H1 (cell line): ENCODE measurements at regions not wholly inside any gene's neighbourhood (a gene's known extent, or its start where the extent isn't known, plus 50 kb on each side); places are given as distances from the start of the nearest gene placed in this dataset.

ENCODE experiments used
- CTCF ChIA-PET: fragments of 300-600 bp; sonication (Branson Sonifier 250); formaldehyde crosslinking; loops from one replicate; lab custom pipeline; 2021; ENCODE audit not compliant: partially characterized antibody; lab: Charles Lee
- POLR2A ChIA-PET: fragments of 300-600 bp; sonication (Branson Sonifier 250); formaldehyde crosslinking; loops from one replicate; lab custom pipeline; 2021; ENCODE audit warnings: inconsistent platforms; ENCODE audit not compliant: partially characterized antibody; lab: Charles Lee
- DNase-seq, 2 experiments: peaks; one replicate each; pipeline versions ENCODE4 v3.0.0 to v3.0.0-alpha.2; 2010 to 2022; ENCODE audit warnings: low spot score in 2 of 2, low read depth in 1 of 2, mixed read lengths in 1 of 2
- FAIRE-seq: peaks from 2 replicates; lab custom pipeline; 2011; peaks lifted over from hg19 to GRCh38; lab: Jason Lieb, UNC
- H2AFZ ChIP-seq: 2 replicates; pipeline ENCODE4 v1.8.1; 2012; ENCODE audit warnings: low read length, inconsistent platforms
- H2AK5ac ChIP-seq: 2 replicates; pipeline ENCODE4 v1.6.1; 2013; ENCODE audit warnings: low read depth, low read length
- H2BK120ac ChIP-seq: replicated peaks from 2 replicates; pipeline ENCODE3; 2013; ENCODE audit warnings: low read depth, low read length, inconsistent platforms
- H2BK12ac ChIP-seq: 2 replicates; pipeline ENCODE4 v1.6.1; 2013; ENCODE audit warnings: low read depth, low read length
- H2BK15ac ChIP-seq: 2 replicates; pipeline ENCODE4 v1.6.1; 2013; ENCODE audit warnings: low read length
- H2BK20ac ChIP-seq: 2 replicates; pipeline ENCODE4 v1.6.1; 2013; ENCODE audit warnings: low read length
- H2BK5ac ChIP-seq: 2 replicates; pipeline ENCODE4 v1.6.1; 2013; ENCODE audit warnings: low read depth, low read length
- H3K14ac ChIP-seq: 2 replicates; pipeline ENCODE4 v1.6.1; 2013; ENCODE audit warnings: inconsistent platforms; ENCODE audit not compliant: insufficient read length
- H3K18ac ChIP-seq: 2 replicates; pipeline ENCODE4 v1.6.1; 2013; ENCODE audit warnings: low read length; ENCODE audit errors: extremely low read depth
- H3K23ac ChIP-seq: 2 replicates; pipeline ENCODE4 v1.6.1; 2013; ENCODE audit warnings: inconsistent platforms; ENCODE audit not compliant: insufficient read length
- H3K23me2 ChIP-seq: 2 replicates; pipeline ENCODE4 v1.6.1; 2013; ENCODE audit warnings: low read depth, low read length
- H3K27ac ChIP-seq: 2 replicates; pipeline ENCODE4 v1.6.1; 2011; ENCODE audit warnings: low read depth, low read length, inconsistent platforms
- H3K27me3 ChIP-seq, 4 experiments: replicated peaks in 1 of 4; 1 replicate in 1 of 4; 2 replicates in 3 of 4; pipeline versions ENCODE4 v1.6.1 to v1.8.1; 2011 to 2013; ENCODE audit warnings: low read length in 3 of 4, mild to moderate bottlenecking in 3 of 4, inconsistent platforms in 2 of 4, mixed read lengths in 2 of 4, moderate library complexity in 1 of 4; ENCODE audit not compliant: control insufficient read depth in 3 of 4, insufficient read depth in 3 of 4; ENCODE audit errors: extremely low read depth in 1 of 4
- H3K36me3 ChIP-seq, 4 experiments: 2 replicates each; pipeline versions ENCODE4 v1.6.1 to v1.8.1; 2011 to 2013; ENCODE audit warnings: mild to moderate bottlenecking in 4 of 4, low read length in 3 of 4, moderate library complexity in 2 of 4, control low read depth in 1 of 4, inconsistent platforms in 1 of 4; ENCODE audit not compliant: insufficient read depth in 4 of 4, control insufficient read depth in 2 of 4
- H3K4ac ChIP-seq: replicated peaks from 2 replicates; pipeline ENCODE3; 2013; ENCODE audit warnings: low read length, low read depth, mixed read lengths, inconsistent platforms; ENCODE audit not compliant: insufficient read length
- H3K4me1 ChIP-seq, 4 experiments: replicated peaks in 1 of 4; 1 replicate in 1 of 4; 2 replicates in 3 of 4; pipeline versions ENCODE4 v1.6.1 to v1.8.1; 2011 to 2013; ENCODE audit warnings: low read length in 3 of 4, inconsistent platforms in 2 of 4, mixed read lengths in 1 of 4; ENCODE audit not compliant: insufficient read depth in 4 of 4, control insufficient read depth in 3 of 4
- H3K4me2 ChIP-seq, 2 experiments: 2 replicates each; pipeline versions ENCODE4 v1.6.1 to v1.8.1; 2011 to 2013; ENCODE audit warnings: low read depth in 2 of 2, low read length in 2 of 2, control low read depth in 1 of 2, inconsistent platforms in 1 of 2, mild to moderate bottlenecking in 1 of 2; ENCODE audit not compliant: insufficient read depth in 1 of 2
- H3K4me3 ChIP-seq, 4 experiments: fragments of 200-600, 300-600 bp in 1 of 4; sonication (generic), shearing (Covaris generic), sonication (Bioruptor Twin) in 1 of 4; 2 replicates each; pipeline versions ENCODE4 v1.5.1 to v1.8.1; 2011 to 2016; ENCODE audit warnings: low read length in 4 of 4, low read depth in 3 of 4, control low read depth in 2 of 4, inconsistent platforms in 2 of 4, mild to moderate bottlenecking in 2 of 4, mixed read lengths in 1 of 4, moderate library complexity in 1 of 4; ENCODE audit not compliant: insufficient read depth in 2 of 4; ENCODE audit errors: extremely low read depth in 1 of 4
- H3K56ac ChIP-seq: replicated peaks from 2 replicates; pipeline ENCODE3; 2013; ENCODE audit warnings: low read depth, mild to moderate bottlenecking, mixed read lengths, low read length, inconsistent platforms; ENCODE audit not compliant: insufficient read length
- H3K79me1 ChIP-seq: 2 replicates; pipeline ENCODE4 v1.6.1; 2013; ENCODE audit warnings: low read depth, low read length, control low read depth
- H3K79me2 ChIP-seq, 2 experiments: 2 replicates each; pipeline versions ENCODE4 v1.6.1 to v1.8.1; 2012 to 2013; ENCODE audit warnings: low read length in 2 of 2, mild to moderate bottlenecking in 2 of 2, inconsistent platforms in 1 of 2; ENCODE audit not compliant: insufficient read depth in 2 of 2, control insufficient read depth in 1 of 2
- H3K9ac ChIP-seq, 4 experiments: replicated peaks in 1 of 4; 1 replicate in 1 of 4; 2 replicates in 3 of 4; pipeline versions ENCODE4 v1.6.1 to v1.8.1; 2011 to 2013; ENCODE audit warnings: low read depth in 3 of 4, low read length in 3 of 4, control low read depth in 2 of 4, mild to moderate bottlenecking in 2 of 4, moderate library complexity in 2 of 4, inconsistent platforms in 1 of 4; ENCODE audit errors: extremely low read depth in 1 of 4
- H3K9me3 ChIP-seq, 2 experiments: 2 replicates each; pipeline versions ENCODE4 v1.6.1 to v1.8.1; 2012 to 2013; ENCODE audit warnings: mild to moderate bottlenecking in 2 of 2, moderate library complexity in 2 of 2, control low read depth in 1 of 2, inconsistent platforms in 1 of 2, low read depth in 1 of 2, low read length in 1 of 2, mixed read lengths in 1 of 2; ENCODE audit not compliant: insufficient read depth in 2 of 2
- H4K20me1 ChIP-seq, 2 experiments: replicated peaks in 1 of 2; 2 replicates each; pipeline versions ENCODE3 to v1.8.1; 2011 to 2013; ENCODE audit warnings: inconsistent platforms in 2 of 2, low read length in 2 of 2, mild to moderate bottlenecking in 1 of 2; ENCODE audit not compliant: insufficient read depth in 2 of 2, control insufficient read depth in 1 of 2
- H4K5ac ChIP-seq: 2 replicates; pipeline ENCODE4 v1.6.1; 2013; ENCODE audit warnings: low read length, low read depth, mixed read lengths, inconsistent platforms; ENCODE audit not compliant: insufficient read length
- H4K8ac ChIP-seq: 2 replicates; pipeline ENCODE4 v1.8.0; 2013; ENCODE audit warnings: mild to moderate bottlenecking, moderate library complexity, low read length, inconsistent platforms; ENCODE audit not compliant: insufficient read depth; ENCODE audit errors: extremely low read depth
- H4K91ac ChIP-seq: replicated peaks from 2 replicates; pipeline ENCODE3; 2013; ENCODE audit warnings: low read length, mixed read lengths, inconsistent platforms; ENCODE audit not compliant: insufficient read length
- CHD2 ChIP-seq: IDR thresholded peaks from 2 replicates; pipeline ENCODE4 v1.6.1; 2012; ENCODE audit warnings: low read length, improper control_type of control experiment
- CREB1 ChIP-seq: IDR thresholded peaks from 2 replicates; pipeline ENCODE4 v1.6.1; 2012; ENCODE audit warnings: inconsistent platforms
- GABPA ChIP-seq: IDR thresholded peaks from 2 replicates; pipeline ENCODE4 v1.6.1; 2011; ENCODE audit warnings: mild to moderate bottlenecking, low read length, moderate library complexity, borderline replicate concordance; ENCODE audit not compliant: insufficient read depth
- KDM1A ChIP-seq: fragments of 200-600, 300-600 bp; sonication (generic); IDR thresholded peaks from 2 replicates; pipeline ENCODE4 v1.7.1; 2016; ENCODE audit warnings: mild to moderate bottlenecking, low read length, borderline replicate concordance
- KDM5A ChIP-seq: fragments of 200-600 bp; IDR thresholded peaks from 2 replicates; pipeline ENCODE4 v1.7.1; 2012; ENCODE audit warnings: mild to moderate bottlenecking, low read length, inconsistent platforms, mixed read lengths
- POLR2AphosphoS5 ChIP-seq: IDR thresholded peaks from 2 replicates; pipeline ENCODE4 v1.6.1; 2011; ENCODE audit warnings: low read depth, low read length
- RNF2 ChIP-seq: fragments of 200-900, 300-1000 bp; sonication (generic); IDR thresholded peaks from 2 replicates; pipeline ENCODE4 v1.7.1; 2016; ENCODE audit warnings: borderline replicate concordance, low read depth, mild to moderate bottlenecking, antibody characterized with exemption, low read length; ENCODE audit not compliant: poor library complexity, severe bottlenecking; ENCODE audit errors: missing control alignments
- RXRA ChIP-seq: IDR thresholded peaks from 2 replicates; pipeline ENCODE4 v1.6.1; 2011; ENCODE audit warnings: low read depth, mild to moderate bottlenecking, low read length, moderate library complexity; ENCODE audit not compliant: insufficient read depth
- SP1 ChIP-seq: IDR thresholded peaks from 2 replicates; pipeline ENCODE4 v1.6.1; 2011; ENCODE audit warnings: low read depth, low read length
- TAF7 ChIP-seq: optimal IDR thresholded peaks from 2 replicates; pipeline ENCODE3; 2011; ENCODE audit warnings: low read depth, mild to moderate bottlenecking, inconsistent platforms, low read length, moderate library complexity, borderline replicate concordance
- TEAD4 ChIP-seq: IDR thresholded peaks from 2 replicates; pipeline ENCODE4 v1.6.1; 2012; ENCODE audit warnings: low read depth, low read length, inconsistent platforms, mixed read lengths
- USF2 ChIP-seq: IDR thresholded peaks from 2 replicates; pipeline ENCODE4 v1.6.1; 2011; ENCODE audit warnings: low read length, improper control_type of control experiment
- WGBS, 2 experiments: shearing (Covaris generic) in 1 of 2; methylation state at CpG; one replicate each; pipeline versions ENCODE4 v1.1.6 to v1.1.7; 2013 to 2015; ENCODE audit warnings: low lambda C conversion rate in 2 of 2, mixed read lengths in 2 of 2, inconsistent platforms in 1 of 2, low coverage in 1 of 2, missing lambda C conversion rate in 1 of 2; ENCODE audit not compliant: insufficient replicate concordance in 2 of 2, insufficient coverage in 1 of 2, insufficient read length in 1 of 2; ENCODE audit errors: extremely low coverage in 1 of 2, missing lambda C conversion rate in 1 of 2; 5-methylcytosine and 5-hydroxymethylcytosine counted together
- TF ChIP-seq, protein P1 (sequence below): IDR thresholded peaks from 2 replicates; pipeline ENCODE4 v1.6.1; 2012; ENCODE audit warnings: inconsistent platforms

DNA sequence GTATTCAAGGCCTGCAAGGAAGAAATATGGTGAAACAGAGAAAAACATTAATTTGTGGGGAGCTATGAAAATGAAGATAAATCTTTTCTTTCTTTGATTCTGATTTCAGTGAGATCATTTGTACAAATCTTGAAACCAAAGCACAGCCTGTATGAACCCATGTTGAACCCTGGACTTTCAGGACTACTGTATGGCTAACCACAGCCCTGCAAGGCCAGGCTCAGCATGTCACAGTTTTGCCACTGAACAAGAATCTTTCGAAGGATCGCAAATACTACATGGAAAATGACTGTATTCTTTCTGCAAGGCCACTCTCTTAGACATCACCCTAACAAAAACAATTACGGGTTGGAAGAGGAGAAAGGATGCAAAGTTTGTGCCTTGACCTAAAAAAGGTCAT lies 161.7 kb upstream of the MAF start:
- ChIA-PET CTCF (interaction anchor here (0.6 kb wide), 1 partner anchor 160 kb away, joined by 3 read pairs; no protein-coding TSS in a partner anchor), POLR2A (no interaction called here)
- no peak for FAIRE-seq
- TF ChIP-seq RXRA (no peak), GABPA (no peak), TEAD4 (no peak), TAF7 (no peak), CREB1 (no peak), USF2 (no peak), SP1 (no peak), KDM1A (no peak), CHD2 (no peak), RNF2 (no peak), KDM5A (no peak), POLR2AphosphoS5 (no peak)
- TF ChIP-seq, protein P1, sequence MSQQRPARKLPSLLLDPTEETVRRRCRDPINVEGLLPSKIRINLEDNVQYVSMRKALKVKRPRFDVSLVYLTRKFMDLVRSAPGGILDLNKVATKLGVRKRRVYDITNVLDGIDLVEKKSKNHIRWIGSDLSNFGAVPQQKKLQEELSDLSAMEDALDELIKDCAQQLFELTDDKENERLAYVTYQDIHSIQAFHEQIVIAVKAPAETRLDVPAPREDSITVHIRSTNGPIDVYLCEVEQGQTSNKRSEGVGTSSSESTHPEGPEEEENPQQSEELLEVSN = no peak

More for the DNA sequence above, 161.7 kb upstream of the MAF start:
- Histone ChIP-seq H2BK15ac (no peak overlapping the region), H3K9ac (no peak overlapping the region), H2AK5ac (no peak overlapping the region), H4K8ac (no peak overlapping the region), H3K56ac (no peak overlapping the region), H3K23me2 (no peaks in the 10 kb centered on the region), H3K36me3 (no peaks in the 10 kb centered on the region), H3K4me1 (no peaks in the 10 kb centered on the region), H3K27ac (no peak overlapping the region), H3K79me2 (no peaks in the 10 kb centered on the region), H3K23ac (no peak overlapping the region), H3K18ac (no peak overlapping the region), H2BK12ac (no peak overlapping the region), H4K91ac (no peak overlapping the region), H3K14ac (no peak overlapping the region), H2BK120ac (no peak overlapping the region), H3K4ac (no peak overlapping the region), H4K5ac (no peak overlapping the region), H2BK5ac (no peak overlapping the region), H2AFZ (no peak overlapping the region), H4K20me1 (no peaks in the 10 kb centered on the region), H3K79me1 (no peaks in the 10 kb centered on the region), H3K4me3 (no peak overlapping the region), H3K27me3 (no peaks in the 10 kb centered on the region), H2BK20ac (no peak overlapping the region), H3K4me2 (no peak overlapping the region), H3K9me3 (no peaks in the 10 kb centered on the region)
- DNase-seq = no peak
- WGBS, 2 experiments = 100% methylated on average over 3 of the region's 3 CpGs; no CpG with 5 or more reads in 1 of the 2 experiments
